ENCODE measurements at regions not wholly inside any gene's neighbourhood (a gene's known extent, or its start where the extent isn't known, plus 50 kb on each side); places are given as distances from the start of the nearest gene placed in this dataset.
A peak's percentile ranks its signal among the peaks of the same experiment; 100 is the strongest.

DNA sequence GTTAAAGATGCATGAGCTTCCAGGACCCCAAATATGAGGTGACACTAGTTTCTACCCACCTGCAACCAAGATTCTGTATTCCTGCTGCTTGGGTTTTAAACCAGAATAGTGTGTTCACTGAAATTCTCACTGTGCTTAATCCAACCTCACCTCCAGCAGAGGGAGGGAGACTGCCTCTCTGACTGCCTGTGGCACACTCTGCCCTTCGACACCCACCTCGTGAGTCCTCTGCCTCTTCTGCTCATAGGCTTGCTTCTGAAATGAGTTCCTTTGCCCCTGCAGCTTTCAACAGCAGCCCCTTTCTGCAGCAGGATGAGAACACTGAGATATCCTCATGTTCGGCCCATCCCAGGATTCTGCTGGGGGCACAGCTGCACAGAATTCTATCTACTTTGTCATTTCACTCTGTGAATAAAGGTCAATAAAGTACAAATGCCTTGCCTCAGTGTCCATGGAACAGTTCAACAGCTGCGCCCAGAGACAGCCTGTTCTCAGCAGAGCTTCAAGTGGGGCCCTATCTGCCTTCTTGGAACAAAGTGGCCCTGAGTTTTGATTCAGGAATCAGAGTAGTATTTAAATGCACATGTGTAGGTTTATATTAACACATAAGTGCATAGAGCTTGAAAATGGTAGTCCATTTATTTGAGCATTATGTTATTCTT is 632.5 kb downstream of the TNS3 start:
- DNase-seq (ENCODE audit: insufficient read length, low spot score), result no peak
- no peak for FAIRE-seq
- TF ChIP-seq CTCF (IDR thresholded peaks at IDR 0.05; ENCODE audit: insufficient read depth, missing control alignments), result no peak

GRCh38 chr7:46948716-46949115 is 633.2 kb downstream of the TNS3 start:
- no peak for FAIRE-seq
- TF ChIP-seq CTCF (IDR thresholded peaks at IDR 0.05; ENCODE audit: insufficient read depth, missing control alignments), result no peak
- DNase-seq (ENCODE audit: insufficient read length, low spot score), result no peak

GRCh38 chr7:46945328-46945727 is 636.6 kb downstream of the TNS3 start:
- no peak for TF ChIP-seq CTCF (IDR thresholded peaks at IDR 0.05; ENCODE audit: insufficient read depth, missing control alignments)
- DNase-seq (ENCODE audit: insufficient read length, low spot score), result peak; percentile 47
- FAIRE-seq, result peak; percentile 68

GRCh38 chr7:46943996-46944395 is 637.9 kb downstream of the TNS3 start:
- DNase-seq (ENCODE audit: insufficient read length, low spot score), result no peak
- FAIRE-seq, result no peak
- TF ChIP-seq CTCF (IDR thresholded peaks at IDR 0.05; ENCODE audit: insufficient read depth, missing control alignments), result no peak

GRCh38 chr7:46942574-46942973 is 639.3 kb downstream of the TNS3 start:
- TF ChIP-seq CTCF (IDR thresholded peaks at IDR 0.05; ENCODE audit: insufficient read depth, missing control alignments), result no peak
- no peak for FAIRE-seq
- no peak for DNase-seq (ENCODE audit: insufficient read length, low spot score)

GRCh38 chr7:46940178-46940577 is 641.7 kb downstream of the TNS3 start:
- FAIRE-seq, result no peak
- DNase-seq (ENCODE audit: insufficient read length, low spot score), result no peak
- no peak for TF ChIP-seq CTCF (IDR thresholded peaks at IDR 0.05; ENCODE audit: insufficient read depth, missing control alignments)

GRCh38 chr7:46939558-46939957 is 642.4 kb downstream of the TNS3 start:
- TF ChIP-seq CTCF (IDR thresholded peaks at IDR 0.05; ENCODE audit: insufficient read depth, missing control alignments), result no peak
- no peak for FAIRE-seq
- DNase-seq (ENCODE audit: insufficient read length, low spot score), result no peak
